ENCODE measurements at regions not wholly inside any gene's neighbourhood (a gene's known extent, or its start where the extent isn't known, plus 50 kb on each side); places are given as distances from the start of the nearest gene placed in this dataset.

GRCh38 chr6:141439513-141439912 is 693.2 kb upstream of the GJE1 start:
- no peak for TF ChIP-seq REST (IDR thresholded peaks at IDR 0.05; ENCODE audit: borderline replicate concordance)
- no peak for TF ChIP-seq CTCF (IDR thresholded peaks at IDR 0.05; ENCODE audit: poor library complexity, severe bottlenecking)
- TF ChIP-seq POLR2AphosphoS5 (IDR thresholded peaks at IDR 0.05), result no peak
- no peak for TF ChIP-seq TAF1 (IDR thresholded peaks at IDR 0.05; ENCODE audit: low read depth)

Data from neural cell (in vitro differentiated cells).